Neural progenitor cell (in vitro differentiated cells): ENCODE measurements at regions not wholly inside any gene's neighbourhood (a gene's known extent, or its start where the extent isn't known, plus 50 kb on each side); places are given as distances from the start of the nearest gene placed in this dataset.

Experiments
- DNase-seq: peaks from one replicate; pipeline ENCODE4 v3.0.0-alpha.2; 2016; ENCODE audit warnings: low spot score
- H2AFZ ChIP-seq: fragments of 200-600 bp; sonication (generic); replicated peaks from 2 replicates; pipeline ENCODE4 v1.6.1; 2016; ENCODE audit warnings: antibody characterized with exemption
- H3F3A ChIP-seq: fragments of 200-600 bp; sonication (generic); 2 replicates; pipeline ENCODE4 v1.6.1; 2016; ENCODE audit warnings: antibody characterized with exemption, low read depth
- H3K27ac ChIP-seq: fragments of 200-600 bp; sonication (generic); 2 replicates; pipeline ENCODE4 v1.5.1; 2016; ENCODE audit warnings: mild to moderate bottlenecking
- H3K27me3 ChIP-seq: fragments of 200-600 bp; sonication (generic); 2 replicates; pipeline ENCODE4 v1.6.1; 2016; ENCODE audit warnings: mild to moderate bottlenecking, moderate library complexity
- H3K36me3 ChIP-seq: fragments of 200-600 bp; sonication (generic); 2 replicates; pipeline ENCODE4 v1.5.1; 2016
- H3K4me1 ChIP-seq: fragments of 200-600 bp; sonication (generic); 2 replicates; pipeline ENCODE4 v1.6.1; 2016; ENCODE audit warnings: mixed run types
- H3K4me2 ChIP-seq: fragments of 200-600 bp; sonication (generic); 2 replicates; pipeline ENCODE4 v1.6.1; 2016
- H3K4me3 ChIP-seq: fragments of 200-600 bp; sonication (generic); 2 replicates; pipeline ENCODE4 v1.5.1; 2016
- H3K79me2 ChIP-seq: fragments of 200-600 bp; sonication (generic); 2 replicates; pipeline ENCODE4 v1.6.1; 2016; ENCODE audit warnings: low read depth
- H3K9ac ChIP-seq: fragments of 200-600 bp; sonication (generic); 2 replicates; pipeline ENCODE4 v1.6.1; 2016
- H3K9me3 ChIP-seq: fragments of 200-600 bp; sonication (generic); 2 replicates; pipeline ENCODE4 v1.5.1; 2016; ENCODE audit warnings: low read depth
- H4K20me1 ChIP-seq: fragments of 200-600 bp; sonication (generic); 2 replicates; pipeline ENCODE4 v1.6.1; 2016; ENCODE audit warnings: low read depth
- H3K27ac Mint-ChIP-seq: 3 replicates; pipeline ENCODE4 v1.8.0; 2021; ENCODE audit warnings: mixed read lengths
- H3K27me3 Mint-ChIP-seq: 2 replicates; pipeline ENCODE4 v1.8.0; 2022; ENCODE audit warnings: low read depth, mild to moderate bottlenecking, inconsistent platforms, moderate library complexity, mixed read lengths; ENCODE audit not compliant: insufficient read depth
- H3K36me3 Mint-ChIP-seq: 3 replicates; pipeline ENCODE4 v1.8.0; 2021; ENCODE audit warnings: mixed read lengths
- H3K4me1 Mint-ChIP-seq: 3 replicates; pipeline ENCODE4 v1.8.0; 2021; ENCODE audit warnings: mixed read lengths
- H3K4me3 Mint-ChIP-seq: 3 replicates; pipeline ENCODE4 v1.8.0; 2021; ENCODE audit warnings: mild to moderate bottlenecking, moderate library complexity, mixed read lengths
- H3K9me3 Mint-ChIP-seq: 3 replicates; pipeline ENCODE4 v1.8.0; 2020; ENCODE audit warnings: mixed read lengths
- EZH2 ChIP-seq: fragments of 200-600 bp; sonication (generic); IDR thresholded peaks from 2 replicates; pipeline ENCODE4 v1.6.1; 2017; ENCODE audit warnings: antibody characterized with exemption, mild to moderate bottlenecking, moderate library complexity
- EZH2phosphoT487 ChIP-seq: fragments of 200-600 bp; sonication (generic); IDR thresholded peaks from 2 replicates; pipeline ENCODE4 v1.6.1; 2017; ENCODE audit warnings: antibody characterized with exemption
- TF ChIP-seq, protein P1 (sequence below): fragments of 200-600 bp; sonication (generic); IDR thresholded peaks from 2 replicates; pipeline ENCODE4 v1.5.1; 2017; ENCODE audit warnings: antibody characterized with exemption, mild to moderate bottlenecking

DNA sequence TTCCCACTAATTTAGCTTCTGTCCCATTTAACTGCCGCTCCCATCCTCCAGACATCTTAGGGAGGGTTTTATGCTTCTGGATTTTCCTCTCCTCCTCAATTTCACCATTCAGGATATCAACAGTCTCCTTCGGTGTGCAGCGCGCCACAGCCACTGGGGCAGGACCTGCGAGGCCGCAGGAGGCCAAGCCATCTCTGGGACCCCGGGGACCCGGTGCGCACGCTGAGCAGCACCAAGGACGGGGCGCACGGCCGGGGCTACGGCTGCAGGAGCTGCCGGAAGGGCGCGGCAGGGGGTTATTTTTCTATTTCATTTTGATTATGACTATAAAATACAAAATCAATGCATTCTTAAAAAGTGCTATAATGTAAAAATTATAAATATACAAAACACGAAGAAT, 1238.4 kb upstream of the NCAM2 start:
- H3K79me2 ChIP-seq: no peaks in the 10 kb centered on the region
- H3F3A ChIP-seq: no peaks in the 10 kb centered on the region
- Mint-ChIP-seq H3K4me1 (no peaks in the 10 kb centered on the region), H3K36me3 (no peaks in the 10 kb centered on the region), H3K27me3 (peaks cover 2% of the 10 kb centered on the region), H3K9me3 (no peaks in the 10 kb centered on the region), H3K27ac (no peak overlapping the region), H3K4me3 (no peak overlapping the region)
- H3K9me3 ChIP-seq: no peaks in the 10 kb centered on the region
- no peak overlapping the region for H3K9ac ChIP-seq
- no peaks in the 10 kb centered on the region for H4K20me1 ChIP-seq
- no peak for TF ChIP-seq EZH2phosphoT487
- TF ChIP-seq EZH2: no peak
- TF ChIP-seq, protein P1, sequence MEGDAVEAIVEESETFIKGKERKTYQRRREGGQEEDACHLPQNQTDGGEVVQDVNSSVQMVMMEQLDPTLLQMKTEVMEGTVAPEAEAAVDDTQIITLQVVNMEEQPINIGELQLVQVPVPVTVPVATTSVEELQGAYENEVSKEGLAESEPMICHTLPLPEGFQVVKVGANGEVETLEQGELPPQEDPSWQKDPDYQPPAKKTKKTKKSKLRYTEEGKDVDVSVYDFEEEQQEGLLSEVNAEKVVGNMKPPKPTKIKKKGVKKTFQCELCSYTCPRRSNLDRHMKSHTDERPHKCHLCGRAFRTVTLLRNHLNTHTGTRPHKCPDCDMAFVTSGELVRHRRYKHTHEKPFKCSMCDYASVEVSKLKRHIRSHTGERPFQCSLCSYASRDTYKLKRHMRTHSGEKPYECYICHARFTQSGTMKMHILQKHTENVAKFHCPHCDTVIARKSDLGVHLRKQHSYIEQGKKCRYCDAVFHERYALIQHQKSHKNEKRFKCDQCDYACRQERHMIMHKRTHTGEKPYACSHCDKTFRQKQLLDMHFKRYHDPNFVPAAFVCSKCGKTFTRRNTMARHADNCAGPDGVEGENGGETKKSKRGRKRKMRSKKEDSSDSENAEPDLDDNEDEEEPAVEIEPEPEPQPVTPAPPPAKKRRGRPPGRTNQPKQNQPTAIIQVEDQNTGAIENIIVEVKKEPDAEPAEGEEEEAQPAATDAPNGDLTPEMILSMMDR: no peak
- no peak overlapping the region for H3K27ac ChIP-seq
- H2AFZ ChIP-seq: no peak overlapping the region
- no peak overlapping the region for H3K4me3 ChIP-seq
- DNase-seq: no peak
- H3K27me3 ChIP-seq: no peaks in the 10 kb centered on the region
- no peaks in the 10 kb centered on the region for H3K36me3 ChIP-seq
- H3K4me2 ChIP-seq: no peak overlapping the region
- H3K4me1 ChIP-seq: no peaks in the 10 kb centered on the region

DNA sequence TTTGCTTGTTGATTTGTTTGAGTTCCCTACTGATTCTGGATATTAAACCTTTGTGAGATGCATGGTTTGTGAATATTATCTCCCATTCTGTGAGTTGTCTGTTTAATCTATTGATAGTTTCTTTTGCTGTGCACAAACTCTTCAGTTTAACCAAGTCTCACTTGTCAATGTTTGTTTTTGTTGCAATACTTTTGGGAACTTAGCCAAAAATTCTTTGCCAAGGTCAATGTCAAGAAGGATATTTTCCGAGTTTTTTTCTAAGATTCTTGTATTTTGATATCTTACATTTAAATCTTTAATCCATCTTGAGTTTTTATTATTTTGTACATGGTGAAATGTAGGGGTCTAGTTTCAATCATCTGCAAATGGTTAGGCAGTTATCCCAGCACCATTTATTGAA, 1230.7 kb upstream of the NCAM2 start:
- H3K9me3 Mint-ChIP-seq: no peaks in the 10 kb centered on the region
- Histone ChIP-seq H3K4me2 (no peak overlapping the region), H3K9me3 (no peaks in the 10 kb centered on the region), H3K27ac (no peak overlapping the region), H3K36me3 (no peaks in the 10 kb centered on the region), H3K9ac (no peak overlapping the region), H3K79me2 (no peaks in the 10 kb centered on the region), H2AFZ (no peak overlapping the region), H3K27me3 (no peaks in the 10 kb centered on the region), H4K20me1 (no peaks in the 10 kb centered on the region), H3K4me3 (no peak overlapping the region), H3K4me1 (no peaks in the 10 kb centered on the region), H3F3A (no peaks in the 10 kb centered on the region)
- DNase-seq: no peak
- no peaks in the 10 kb centered on the region for H3K36me3 Mint-ChIP-seq
- no peak overlapping the region for H3K27ac Mint-ChIP-seq
- no peak for TF ChIP-seq EZH2phosphoT487
- TF ChIP-seq EZH2: no peak
- TF ChIP-seq, protein P1: no peak
- H3K27me3 Mint-ChIP-seq: no peaks in the 10 kb centered on the region
- no peak overlapping the region for H3K4me3 Mint-ChIP-seq
- no peaks in the 10 kb centered on the region for H3K4me1 Mint-ChIP-seq

DNA sequence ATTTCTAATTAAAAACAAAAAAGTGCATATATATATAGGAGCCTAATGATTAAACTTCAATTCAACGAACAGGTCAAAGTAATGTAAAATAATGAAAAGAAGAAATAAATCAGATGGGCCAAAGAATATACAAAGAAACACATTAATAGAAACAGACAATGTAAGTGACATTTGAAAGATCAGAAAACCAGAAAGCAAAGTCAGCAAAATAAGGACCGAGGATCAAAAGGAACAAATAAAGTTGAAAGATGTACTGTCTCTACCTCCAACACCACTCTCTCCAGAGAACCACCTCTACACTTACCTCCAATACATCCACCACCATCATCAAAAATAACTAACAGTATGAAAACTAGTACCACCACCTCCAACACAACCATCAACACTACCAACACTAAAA, 1226.3 kb upstream of the NCAM2 start:
- no peak for DNase-seq
- Histone ChIP-seq H3F3A (no peaks in the 10 kb centered on the region), H3K9me3 (no peaks in the 10 kb centered on the region), H3K4me3 (no peak overlapping the region), H2AFZ (no peak overlapping the region), H3K36me3 (no peaks in the 10 kb centered on the region), H3K9ac (no peak overlapping the region), H3K79me2 (no peaks in the 10 kb centered on the region), H3K27me3 (no peaks in the 10 kb centered on the region), H3K4me1 (no peaks in the 10 kb centered on the region), H3K27ac (no peak overlapping the region), H3K4me2 (no peak overlapping the region), H4K20me1 (no peaks in the 10 kb centered on the region)
- no peak overlapping the region for H3K27ac Mint-ChIP-seq
- H3K4me3 Mint-ChIP-seq: no peak overlapping the region
- no peaks in the 10 kb centered on the region for H3K9me3 Mint-ChIP-seq
- no peaks in the 10 kb centered on the region for H3K36me3 Mint-ChIP-seq
- TF ChIP-seq EZH2phosphoT487 (no peak), EZH2 (no peak)
- TF ChIP-seq, protein P1: no peak
- H3K4me1 Mint-ChIP-seq: no peaks in the 10 kb centered on the region
- H3K27me3 Mint-ChIP-seq: no peaks in the 10 kb centered on the region

DNA sequence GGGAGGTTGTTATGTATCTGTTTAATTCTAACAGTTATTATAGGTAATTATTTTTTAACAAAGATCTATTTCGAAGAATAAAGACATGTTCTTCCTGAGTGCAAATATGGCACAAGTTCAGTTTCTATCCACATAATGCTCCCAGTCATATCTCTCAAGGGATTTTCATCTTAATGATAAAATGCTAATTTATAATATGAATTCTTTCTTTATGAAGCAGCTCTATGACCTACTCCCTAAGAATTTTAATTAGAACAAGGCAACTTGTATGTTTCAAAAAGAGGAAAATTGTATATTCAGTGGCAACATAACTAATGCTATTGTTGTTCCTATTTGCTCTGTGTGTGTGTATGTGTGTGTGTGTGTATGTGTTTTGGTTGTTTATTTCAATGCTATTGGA, 1222.1 kb upstream of the NCAM2 start:
- Mint-ChIP-seq H3K36me3 (no peaks in the 10 kb centered on the region), H3K4me1 (no peaks in the 10 kb centered on the region), H3K9me3 (peaks cover 4% of the 10 kb centered on the region), H3K4me3 (no peak overlapping the region), H3K27ac (no peak overlapping the region), H3K27me3 (peaks cover 3% of the 10 kb centered on the region)
- no peak overlapping the region for H3K27ac ChIP-seq
- H3K4me3 ChIP-seq: no peak overlapping the region
- no peaks in the 10 kb centered on the region for H4K20me1 ChIP-seq
- H3K9ac ChIP-seq: no peak overlapping the region
- no peak overlapping the region for H2AFZ ChIP-seq
- H3K4me1 ChIP-seq: no peaks in the 10 kb centered on the region
- TF ChIP-seq EZH2: no peak
- TF ChIP-seq, protein P1: no peak
- TF ChIP-seq EZH2phosphoT487: no peak
- no peaks in the 10 kb centered on the region for H3K36me3 ChIP-seq
- H3K9me3 ChIP-seq: no peaks in the 10 kb centered on the region
- no peak overlapping the region for H3K4me2 ChIP-seq
- H3K27me3 ChIP-seq: no peaks in the 10 kb centered on the region
- H3K79me2 ChIP-seq: no peaks in the 10 kb centered on the region
- H3F3A ChIP-seq: no peaks in the 10 kb centered on the region
- no peak for DNase-seq
